ENCODE measurements at regions not wholly inside any gene's neighbourhood (a gene's known extent, or its start where the extent isn't known, plus 50 kb on each side); places are given as distances from the start of the nearest gene placed in this dataset.

GRCh38 chr4:124079174-124079780, 633.3 kb downstream of the ANKRD50 start:
- no peak for TF ChIP-seq CTCF (IDR thresholded peaks at IDR 0.05; ENCODE audit: partially characterized antibody, unreplicated experiment)
- Mint-ChIP-seq H3K4me1 (ENCODE audit: low read depth, unreplicated experiment) (no peaks in the 10 kb centered on the region), H3K4me3 (ENCODE audit: unreplicated experiment) (no peak overlapping the region), H3K36me3 (ENCODE audit: unreplicated experiment) (peaks cover 10% of the 10 kb centered on the region), H3K9me3 (ENCODE audit: unreplicated experiment) (peaks cover 1% of the 10 kb centered on the region), H3K27ac (ENCODE audit: unreplicated experiment) (no peak overlapping the region), H3K27me3 (ENCODE audit: unreplicated experiment) (no peaks in the 10 kb centered on the region)
- no peak for DNase-seq

DNA sequence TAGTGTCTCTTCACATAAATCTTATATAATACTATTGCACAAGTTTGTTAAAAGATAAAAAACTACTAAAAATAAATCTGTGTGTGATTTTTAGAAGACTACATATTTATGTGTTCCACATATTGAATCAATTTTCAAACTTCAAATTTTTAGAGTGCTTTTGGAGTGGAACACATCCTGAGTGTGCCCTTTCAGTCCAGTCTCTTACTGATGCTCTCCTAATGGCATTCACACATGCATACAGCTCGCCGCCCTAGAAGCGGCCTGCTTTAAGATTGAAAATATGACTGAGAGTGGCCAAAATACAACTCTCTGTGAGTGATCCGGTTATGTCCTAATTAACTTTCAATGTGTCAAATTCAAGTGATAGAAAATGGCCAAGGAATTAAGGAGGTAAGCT, 628.8 kb downstream of the ANKRD50 start:
- H3K9me3 Mint-ChIP-seq (ENCODE audit: unreplicated experiment), result no peaks in the 10 kb centered on the region
- H3K4me3 Mint-ChIP-seq (ENCODE audit: unreplicated experiment), result no peak overlapping the region
- DNase-seq, result no peak
- H3K27me3 Mint-ChIP-seq (ENCODE audit: unreplicated experiment), result no peaks in the 10 kb centered on the region
- no peaks in the 10 kb centered on the region for H3K4me1 Mint-ChIP-seq (ENCODE audit: low read depth, unreplicated experiment)
- no peak overlapping the region for H3K27ac Mint-ChIP-seq (ENCODE audit: unreplicated experiment)
- no peak for TF ChIP-seq CTCF (IDR thresholded peaks at IDR 0.05; ENCODE audit: partially characterized antibody, unreplicated experiment)
- H3K36me3 Mint-ChIP-seq (ENCODE audit: unreplicated experiment), result peaks cover 10% of the 10 kb centered on the region

- no peak for TF ChIP-seq CTCF (IDR thresholded peaks at IDR 0.05; ENCODE audit: partially characterized antibody, unreplicated experiment)
- H3K9me3 Mint-ChIP-seq (ENCODE audit: unreplicated experiment), result no peaks in the 10 kb centered on the region
- H3K36me3 Mint-ChIP-seq (ENCODE audit: unreplicated experiment), result peaks cover under 1% of the 10 kb centered on the region
- no peak overlapping the region for H3K27ac Mint-ChIP-seq (ENCODE audit: unreplicated experiment)
- no peaks in the 10 kb centered on the region for H3K4me1 Mint-ChIP-seq (ENCODE audit: low read depth, unreplicated experiment)
- H3K4me3 Mint-ChIP-seq (ENCODE audit: unreplicated experiment), result no peak overlapping the region
- no peaks in the 10 kb centered on the region for H3K27me3 Mint-ChIP-seq (ENCODE audit: unreplicated experiment)
- DNase-seq, result no peak
Measured at GRCh38 chr4:124085561-124086180, 626.9 kb downstream of the ANKRD50 start.

GRCh38 chr4:124090021-124090420, 622.5 kb downstream of the ANKRD50 start:
- DNase-seq, result no peak
- no peak overlapping the region for H3K4me3 Mint-ChIP-seq (ENCODE audit: unreplicated experiment)
- H3K4me1 Mint-ChIP-seq (ENCODE audit: low read depth, unreplicated experiment), result no peaks in the 10 kb centered on the region
- H3K27me3 Mint-ChIP-seq (ENCODE audit: unreplicated experiment), result no peaks in the 10 kb centered on the region
- no peaks in the 10 kb centered on the region for H3K9me3 Mint-ChIP-seq (ENCODE audit: unreplicated experiment)
- H3K36me3 Mint-ChIP-seq (ENCODE audit: unreplicated experiment), result no peaks in the 10 kb centered on the region
- no peak for TF ChIP-seq CTCF (IDR thresholded peaks at IDR 0.05; ENCODE audit: partially characterized antibody, unreplicated experiment)
- H3K27ac Mint-ChIP-seq (ENCODE audit: unreplicated experiment), result no peak overlapping the region

GRCh38 chr4:124092101-124092500, 620.4 kb downstream of the ANKRD50 start:
- Mint-ChIP-seq H3K36me3 (ENCODE audit: unreplicated experiment) (no peaks in the 10 kb centered on the region), H3K4me3 (ENCODE audit: unreplicated experiment) (no peak overlapping the region), H3K27me3 (ENCODE audit: unreplicated experiment) (no peaks in the 10 kb centered on the region), H3K4me1 (ENCODE audit: low read depth, unreplicated experiment) (no peaks in the 10 kb centered on the region), H3K27ac (ENCODE audit: unreplicated experiment) (no peak overlapping the region), H3K9me3 (ENCODE audit: unreplicated experiment) (no peaks in the 10 kb centered on the region)
- no peak for TF ChIP-seq CTCF (IDR thresholded peaks at IDR 0.05; ENCODE audit: partially characterized antibody, unreplicated experiment)
- no peak for DNase-seq

Measured in glutamatergic neuron (in vitro differentiated cells).